ENCODE measurements at regions not wholly inside any gene's neighbourhood (a gene's known extent, or its start where the extent isn't known, plus 50 kb on each side); places are given as distances from the start of the nearest gene placed in this dataset.

- TF ChIP-seq ZFP30 (CRISPR knock-in tag; IDR thresholded peaks at IDR 0.05) (no peak), CREB5 (CRISPR knock-in tag; IDR thresholded peaks at IDR 0.05; ENCODE audit: low read depth) (no peak), ZNF565 (CRISPR knock-in tag; conservative IDR thresholded peaks at IDR 0.05; ENCODE audit: low read depth) (no peak), ZNF8 (CRISPR knock-in tag; IDR thresholded peaks at IDR 0.05) (no peak), GLIS3 (CRISPR knock-in tag; IDR thresholded peaks at IDR 0.05) (no peak)
Measured at GRCh38 chr1:93746021-93746812, 64.6 kb upstream of the BCAR3 start.

All from SK-N-SH treated with all-trans-retinoic acid at 6 μM for 48 hours (cell line).